Right atrium auricular region (tissue), 2 donors: ENCODE measurements at regions not wholly inside any gene's neighbourhood (a gene's known extent, or its start where the extent isn't known, plus 50 kb on each side); places are given as distances from the start of the nearest gene placed in this dataset.

ENCODE experiments used
- DNase-seq: peaks from one replicate; pipeline ENCODE4 v3.0.0-alpha.2; 2019; ENCODE audit warnings: low spot score
- H3K27ac ChIP-seq, 2 donors: fragments of 200-600 bp; sonication (generic); 1 replicate in 1 of 2; 2 replicates in 1 of 2; pipeline ENCODE4 v1.5.1; 2016 to 2019
- H3K27me3 ChIP-seq, 2 donors: fragments of 200-600 bp; sonication (generic); one replicate each; pipeline versions ENCODE4 v1.5.1 to v1.6.0; 2017 to 2019
- H3K36me3 ChIP-seq: fragments of 200-600 bp; sonication (generic); one replicate; pipeline ENCODE4 v1.5.1; 2016
- H3K4me1 ChIP-seq, 2 donors: fragments of 200-600 bp; sonication (generic); one replicate each; pipeline versions ENCODE4 v1.5.1 to v1.6.0; 2017 to 2019
- H3K4me3 ChIP-seq, 2 donors: fragments of 200-600 bp; sonication (generic); 1 replicate in 1 of 2; 2 replicates in 1 of 2; pipeline ENCODE4 v1.5.1; 2017 to 2019; ENCODE audit warnings: mild to moderate bottlenecking in 1 of 2, moderate library complexity in 1 of 2
- H3K9me3 ChIP-seq, 2 donors: fragments of 200-600 bp; sonication (generic); one replicate each; pipeline ENCODE4 v1.5.1; 2019
- TF ChIP-seq, protein P1 (sequence below), 2 donors: fragments of 200-600 bp; sonication (generic); IDR thresholded peaks; one replicate each; pipeline ENCODE4 v1.5.1; 2019; ENCODE audit warnings: antibody characterized with exemption in 2 of 2

DNA sequence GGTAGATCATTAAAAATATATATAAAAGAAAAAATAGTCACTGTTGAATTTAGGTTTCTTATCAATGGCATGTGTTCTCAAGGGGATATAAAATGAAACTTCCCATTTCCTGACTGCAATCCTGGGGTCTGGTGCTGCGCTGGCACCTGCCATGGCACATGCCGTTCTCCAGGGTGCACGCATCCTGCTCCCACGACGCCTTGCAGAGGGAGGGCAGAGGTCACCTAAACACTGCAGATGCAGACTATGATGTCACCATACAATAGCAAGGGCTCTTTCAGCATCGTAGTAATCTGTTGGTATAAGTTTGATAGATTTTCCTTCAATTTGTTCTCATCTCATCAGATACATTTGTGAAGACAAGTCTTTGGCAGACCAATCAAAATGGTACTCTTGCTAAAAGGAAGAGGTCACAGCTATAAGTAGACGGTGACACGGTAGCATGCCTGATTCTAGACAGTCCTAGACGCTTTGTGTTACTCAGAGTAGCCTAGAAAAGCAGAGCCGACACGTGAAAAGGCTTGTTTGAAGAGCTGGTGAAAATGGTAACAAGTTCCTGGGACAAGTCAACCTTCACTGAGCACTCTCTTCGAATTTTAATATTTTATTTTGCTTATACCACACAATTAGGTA is 761.4 kb downstream of the DCDC2C start:
- DNase-seq = no peak
- no peaks in the 10 kb centered on the region for H3K9me3 ChIP-seq
- TF ChIP-seq, protein P1, sequence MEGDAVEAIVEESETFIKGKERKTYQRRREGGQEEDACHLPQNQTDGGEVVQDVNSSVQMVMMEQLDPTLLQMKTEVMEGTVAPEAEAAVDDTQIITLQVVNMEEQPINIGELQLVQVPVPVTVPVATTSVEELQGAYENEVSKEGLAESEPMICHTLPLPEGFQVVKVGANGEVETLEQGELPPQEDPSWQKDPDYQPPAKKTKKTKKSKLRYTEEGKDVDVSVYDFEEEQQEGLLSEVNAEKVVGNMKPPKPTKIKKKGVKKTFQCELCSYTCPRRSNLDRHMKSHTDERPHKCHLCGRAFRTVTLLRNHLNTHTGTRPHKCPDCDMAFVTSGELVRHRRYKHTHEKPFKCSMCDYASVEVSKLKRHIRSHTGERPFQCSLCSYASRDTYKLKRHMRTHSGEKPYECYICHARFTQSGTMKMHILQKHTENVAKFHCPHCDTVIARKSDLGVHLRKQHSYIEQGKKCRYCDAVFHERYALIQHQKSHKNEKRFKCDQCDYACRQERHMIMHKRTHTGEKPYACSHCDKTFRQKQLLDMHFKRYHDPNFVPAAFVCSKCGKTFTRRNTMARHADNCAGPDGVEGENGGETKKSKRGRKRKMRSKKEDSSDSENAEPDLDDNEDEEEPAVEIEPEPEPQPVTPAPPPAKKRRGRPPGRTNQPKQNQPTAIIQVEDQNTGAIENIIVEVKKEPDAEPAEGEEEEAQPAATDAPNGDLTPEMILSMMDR (IDR thresholded peaks at IDR 0.05) = no peak
- no peaks in the 10 kb centered on the region for H3K4me1 ChIP-seq
- no peaks in the 10 kb centered on the region for H3K27me3 ChIP-seq
- H3K4me3 ChIP-seq = no peak overlapping the region
- H3K36me3 ChIP-seq = no peaks in the 10 kb centered on the region
- no peak overlapping the region for H3K27ac ChIP-seq

DNA sequence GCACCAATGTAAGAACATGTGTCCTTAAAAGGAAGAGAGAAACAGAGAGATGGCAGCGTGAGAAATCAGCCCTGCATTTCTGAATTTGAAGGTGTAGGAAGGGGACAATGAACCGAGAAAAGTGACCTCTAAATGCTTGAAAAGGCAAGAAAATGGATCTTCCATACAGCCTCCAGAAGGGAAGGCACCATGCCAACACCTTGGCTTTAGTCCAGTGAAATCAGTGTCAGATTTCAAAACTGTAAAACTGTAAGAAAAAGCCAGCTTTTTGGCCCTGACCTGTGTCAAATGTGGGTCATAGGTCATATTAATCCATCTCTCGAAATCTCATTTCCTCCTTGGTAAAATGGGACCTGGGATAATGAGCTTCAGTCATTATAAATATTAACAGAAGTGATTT is 762.3 kb downstream of the DCDC2C start:
- DNase-seq = no peak
- Histone ChIP-seq H3K9me3 (no peaks in the 10 kb centered on the region), H3K36me3 (no peaks in the 10 kb centered on the region), H3K27ac (no peak overlapping the region), H3K27me3 (no peaks in the 10 kb centered on the region), H3K4me3 (no peak overlapping the region), H3K4me1 (no peaks in the 10 kb centered on the region)
- TF ChIP-seq, protein P1 (IDR thresholded peaks at IDR 0.05) = no peak

DNA sequence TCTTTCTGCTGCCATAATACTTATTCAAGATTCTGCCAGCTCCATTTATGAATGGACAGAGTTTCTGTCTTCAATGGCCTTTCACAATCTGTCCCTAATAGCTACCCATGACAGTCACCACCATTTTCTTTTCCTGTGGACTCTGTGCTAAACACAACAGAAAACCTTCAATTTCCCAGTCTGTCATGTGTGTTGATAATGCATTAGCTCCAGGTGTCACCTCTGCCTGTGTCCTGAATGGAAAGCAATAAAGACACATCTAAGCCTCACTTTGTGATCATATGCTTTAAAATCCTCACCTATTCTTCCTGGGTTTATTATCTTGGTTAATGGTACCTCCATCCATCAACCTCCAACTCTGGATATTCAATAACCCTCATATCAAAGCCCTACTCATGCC is 772.2 kb downstream of the DCDC2C start:
- TF ChIP-seq, protein P1 (IDR thresholded peaks at IDR 0.05) = no peak
- no peak overlapping the region for H3K4me3 ChIP-seq
- no peak overlapping the region for H3K27ac ChIP-seq
- no peaks in the 10 kb centered on the region for H3K9me3 ChIP-seq
- no peaks in the 10 kb centered on the region for H3K4me1 ChIP-seq
- DNase-seq = no peak
- no peaks in the 10 kb centered on the region for H3K27me3 ChIP-seq
- H3K36me3 ChIP-seq = no peaks in the 10 kb centered on the region

DNA sequence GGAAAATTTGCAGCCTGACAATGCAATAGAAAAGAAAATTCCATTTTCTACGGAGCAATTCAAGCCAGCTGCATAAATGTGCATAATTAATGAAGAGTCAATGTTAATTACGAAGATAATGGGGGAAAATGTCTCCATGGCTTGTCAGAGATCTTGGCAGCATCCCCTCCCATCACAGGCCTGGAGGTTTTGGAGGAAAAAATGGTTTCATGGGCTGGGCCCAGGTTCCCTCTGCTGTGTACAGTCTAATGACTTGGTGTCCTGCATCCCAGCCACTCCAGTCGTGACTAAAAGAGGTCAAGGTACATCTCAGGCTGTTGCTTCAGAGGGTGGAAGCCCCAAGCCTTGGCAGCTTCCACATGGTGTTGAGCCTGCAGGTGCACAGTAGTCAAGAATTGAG is 779.7 kb downstream of the DCDC2C start:
- TF ChIP-seq, protein P1 (IDR thresholded peaks at IDR 0.05) = no peak
- no peak overlapping the region for H3K4me3 ChIP-seq
- no peaks in the 10 kb centered on the region for H3K36me3 ChIP-seq
- H3K4me1 ChIP-seq = no peaks in the 10 kb centered on the region
- H3K9me3 ChIP-seq = no peaks in the 10 kb centered on the region
- no peak overlapping the region for H3K27ac ChIP-seq
- no peaks in the 10 kb centered on the region for H3K27me3 ChIP-seq
- DNase-seq = no peak

DNA sequence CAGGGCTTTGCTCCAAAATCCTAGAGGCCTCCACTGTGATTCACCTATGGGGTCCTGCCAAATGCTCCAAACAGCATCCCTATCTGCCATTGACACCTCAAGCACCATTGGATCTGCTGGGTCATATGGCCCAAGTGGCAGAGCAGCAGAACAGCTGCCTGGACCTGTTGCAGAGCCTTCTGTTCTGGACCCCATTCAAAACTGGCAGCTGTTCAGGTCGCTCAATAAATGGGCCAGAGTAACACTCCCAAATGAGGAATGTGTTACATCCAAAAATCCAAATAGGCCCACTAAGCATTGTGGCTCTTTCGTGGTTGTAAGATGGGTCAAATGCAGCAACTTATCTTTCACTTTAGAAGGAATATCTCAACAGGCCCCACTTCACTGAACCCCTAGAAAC is 783.6 kb downstream of the DCDC2C start:
- H3K4me3 ChIP-seq = no peak overlapping the region
- H3K9me3 ChIP-seq = no peaks in the 10 kb centered on the region
- H3K27me3 ChIP-seq = no peaks in the 10 kb centered on the region
- no peak overlapping the region for H3K27ac ChIP-seq
- H3K36me3 ChIP-seq = no peaks in the 10 kb centered on the region
- no peak for DNase-seq
- TF ChIP-seq, protein P1 (IDR thresholded peaks at IDR 0.05) = no peak
- H3K4me1 ChIP-seq = no peaks in the 10 kb centered on the region
